Activated naive CD8-positive, alpha-beta T cell (primary cell): ENCODE measurements at regions not wholly inside any gene's neighbourhood (a gene's known extent, or its start where the extent isn't known, plus 50 kb on each side); places are given as distances from the start of the nearest gene placed in this dataset.
"Not testable (repeated sequence)": the region's sequence is repeated elsewhere in the genome, so short reads cannot be mapped to it uniquely, and the experiment has no call there.

Source experiments
- H3K27ac Mint-ChIP-seq: one replicate; pipeline ENCODE4 v1.8.0; 2021; ENCODE audit warnings: mixed read lengths
- H3K27me3 Mint-ChIP-seq: one replicate; pipeline ENCODE4 v1.8.0; 2021; ENCODE audit warnings: mixed read lengths
- H3K36me3 Mint-ChIP-seq: one replicate; pipeline ENCODE4 v1.8.0; 2021; ENCODE audit warnings: mixed read lengths
- H3K4me1 Mint-ChIP-seq: one replicate; pipeline ENCODE4 v1.8.0; 2021; ENCODE audit warnings: low read depth, mixed read lengths
- H3K4me3 Mint-ChIP-seq: one replicate; pipeline ENCODE4 v1.8.0; 2021; ENCODE audit warnings: mild to moderate bottlenecking, mixed read lengths
- H3K9me3 Mint-ChIP-seq: one replicate; pipeline ENCODE4 v1.8.0; 2021; ENCODE audit warnings: low read depth, mixed read lengths

DNA sequence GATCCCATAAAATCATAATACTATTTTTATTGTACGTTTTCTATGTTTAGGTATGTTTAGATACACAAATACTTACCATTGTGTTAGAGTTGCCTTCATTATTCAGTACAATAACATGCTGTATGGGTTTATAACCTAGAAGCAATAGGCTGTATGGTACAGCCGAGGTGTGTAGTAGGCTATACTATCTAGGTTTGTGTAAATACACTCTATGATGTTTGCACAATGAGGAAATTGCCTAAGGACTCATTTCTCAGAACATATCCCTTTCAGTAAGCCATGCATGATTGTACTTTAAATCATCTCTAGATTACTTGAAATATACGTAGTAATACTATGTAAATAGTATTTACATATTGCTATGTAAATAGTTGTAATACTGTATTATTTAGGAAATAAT, 156.7 kb downstream of the CDCA7 start:
- Mint-ChIP-seq H3K4me3 (no peak overlapping the region), H3K4me1 (no peaks in the 10 kb centered on the region), H3K9me3 (peaks cover 7% of the 10 kb centered on the region), H3K27ac (no peak overlapping the region), H3K27me3 (peaks cover 25% of the 10 kb centered on the region), H3K36me3 (no peaks in the 10 kb centered on the region)

DNA sequence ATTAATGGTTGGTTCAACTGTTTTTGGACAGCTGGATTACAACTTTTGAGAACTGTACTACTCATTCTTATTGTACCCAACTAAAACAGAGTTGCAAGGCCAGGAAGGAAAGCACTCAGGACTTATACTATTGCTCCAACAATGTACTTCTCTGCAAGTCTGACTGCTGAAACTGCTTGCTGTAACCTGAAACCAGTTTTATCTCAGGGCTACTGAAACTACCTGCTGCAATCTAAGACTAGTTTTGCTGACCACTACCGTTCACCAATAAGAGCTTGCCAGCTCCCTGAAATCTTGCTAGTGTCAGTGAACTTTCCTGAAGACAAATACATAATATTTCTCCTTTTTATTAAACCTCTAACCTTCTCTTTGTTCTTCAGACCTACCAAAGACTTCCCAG, 157.3 kb downstream of the CDCA7 start:
- Mint-ChIP-seq H3K36me3 (no peaks in the 10 kb centered on the region), H3K27ac (no peak overlapping the region), H3K27me3 (peaks cover 24% of the 10 kb centered on the region), H3K4me3 (no peak overlapping the region), H3K4me1 (no peaks in the 10 kb centered on the region), H3K9me3 (peaks cover 7% of the 10 kb centered on the region)

GRCh38 chr2:173513107-173513727, 158.5 kb downstream of the CDCA7 start:
- Mint-ChIP-seq H3K36me3 (no peaks in the 10 kb centered on the region), H3K4me3 (no peak overlapping the region), H3K4me1 (no peaks in the 10 kb centered on the region), H3K9me3 (peaks cover 10% of the 10 kb centered on the region), H3K27ac (no peak overlapping the region), H3K27me3 (peaks cover 17% of the 10 kb centered on the region)

DNA sequence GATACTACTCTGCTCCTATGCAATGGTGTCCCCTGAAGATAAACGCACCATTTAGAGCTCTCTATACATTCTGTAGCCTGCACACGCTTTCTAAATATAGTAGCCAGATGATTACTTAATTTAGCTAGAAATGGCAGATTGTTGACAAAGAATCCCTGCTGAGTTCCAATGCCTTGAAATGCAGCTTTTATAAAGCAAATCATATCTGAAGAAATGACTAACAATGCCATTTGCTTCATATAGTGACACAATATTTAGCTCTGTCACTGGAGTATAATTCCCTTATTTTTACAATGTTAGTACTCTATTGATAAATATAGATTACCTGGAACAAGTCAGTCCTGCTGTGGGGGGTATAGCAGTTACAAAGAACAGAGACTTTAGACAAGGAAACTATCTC, 166.2 kb downstream of the CDCA7 start:
- H3K27ac Mint-ChIP-seq: no peak overlapping the region
- no peaks in the 10 kb centered on the region for H3K4me1 Mint-ChIP-seq
- H3K9me3 Mint-ChIP-seq: peaks cover 8% of the 10 kb centered on the region
- H3K4me3 Mint-ChIP-seq: no peak overlapping the region
- peaks cover 7% of the 10 kb centered on the region for H3K27me3 Mint-ChIP-seq
- H3K36me3 Mint-ChIP-seq: peaks cover 2% of the 10 kb centered on the region

- Mint-ChIP-seq H3K27ac (no peak overlapping the region), H3K4me1 (no peaks in the 10 kb centered on the region), H3K36me3 (peaks cover 2% of the 10 kb centered on the region), H3K4me3 (no peak overlapping the region), H3K27me3 (peaks cover 9% of the 10 kb centered on the region), H3K9me3 (peaks cover 8% of the 10 kb centered on the region)
Observed at GRCh38 chr2:173521450-173522192, 166.9 kb downstream of the CDCA7 start.

GRCh38 chr2:173523497-173523896, 168.8 kb downstream of the CDCA7 start:
- H3K4me3 Mint-ChIP-seq: no peak overlapping the region
- H3K36me3 Mint-ChIP-seq: peaks cover 2% of the 10 kb centered on the region
- H3K27me3 Mint-ChIP-seq: peaks cover 9% of the 10 kb centered on the region
- peaks cover 4% of the 10 kb centered on the region for H3K9me3 Mint-ChIP-seq
- no peak overlapping the region for H3K27ac Mint-ChIP-seq
- no peaks in the 10 kb centered on the region for H3K4me1 Mint-ChIP-seq

DNA sequence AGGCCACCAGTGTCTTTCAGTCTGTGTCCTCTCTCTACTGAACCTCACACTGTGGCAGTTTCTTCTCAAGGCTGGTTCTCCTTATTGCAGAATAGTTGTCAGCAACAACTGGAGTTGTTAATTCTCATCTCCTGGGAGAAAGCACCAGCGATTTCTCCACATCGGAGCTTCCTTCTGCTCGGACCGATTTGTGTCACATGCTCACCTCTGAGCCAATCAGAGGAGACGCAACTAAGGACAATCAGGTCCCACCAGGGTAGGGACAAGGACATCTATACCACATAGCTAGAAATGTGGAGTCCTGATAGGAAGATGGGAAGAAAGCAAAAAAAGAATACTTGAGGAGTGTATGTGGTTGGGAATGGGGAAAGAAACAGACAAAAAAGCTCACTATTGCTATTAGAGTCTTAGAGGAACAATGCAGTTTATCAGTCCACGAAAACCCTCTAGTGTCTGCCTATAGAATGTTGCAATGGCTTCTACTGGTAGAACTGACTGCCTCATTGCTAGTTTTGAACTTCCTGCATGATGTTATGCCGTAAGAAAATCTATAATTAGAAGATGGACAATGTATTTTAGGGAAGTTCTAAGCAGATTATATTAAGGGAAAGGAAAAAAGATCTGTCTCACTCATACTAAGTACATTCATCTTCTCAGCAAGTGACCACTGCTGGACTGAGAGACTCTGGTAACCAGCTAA, 169.7 kb downstream of the CDCA7 start:
- Mint-ChIP-seq H3K36me3 (no peaks in the 10 kb centered on the region), H3K9me3 (no peaks in the 10 kb centered on the region), H3K27me3 (peaks cover 9% of the 10 kb centered on the region), H3K27ac (no peak overlapping the region), H3K4me3 (no peak overlapping the region), H3K4me1 (no peaks in the 10 kb centered on the region)

- not testable (repeated sequence) for H3K4me3 Mint-ChIP-seq, H3K4me1 Mint-ChIP-seq, H3K36me3 Mint-ChIP-seq, H3K27ac Mint-ChIP-seq, H3K9me3 Mint-ChIP-seq
- H3K27me3 Mint-ChIP-seq: peaks cover 13% of the 10 kb centered on the region
Observed at GRCh38 chr2:173532732-173533531, 178.3 kb downstream of the CDCA7 start.

DNA sequence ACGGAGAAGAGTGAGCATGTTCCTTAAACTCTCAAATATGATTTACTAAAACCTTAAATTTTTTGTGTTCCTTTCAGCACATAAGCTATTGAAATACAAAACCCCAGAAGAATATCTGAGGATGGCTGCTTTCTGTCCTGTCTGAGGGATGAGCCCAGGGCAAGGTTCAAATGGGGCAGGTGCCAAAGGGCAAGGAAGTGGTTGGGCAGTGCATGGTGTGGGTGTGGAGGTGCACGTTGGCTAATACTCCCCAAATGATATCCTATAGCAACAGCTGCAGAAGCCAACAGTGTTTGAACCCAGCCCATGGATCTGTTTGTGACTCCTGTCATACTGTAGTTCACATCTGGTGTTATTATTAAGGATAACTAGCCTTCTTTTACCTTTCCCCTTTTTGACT, 183.0 kb downstream of the CDCA7 start:
- H3K27ac Mint-ChIP-seq: no peak overlapping the region
- H3K4me1 Mint-ChIP-seq: no peaks in the 10 kb centered on the region
- peaks cover 15% of the 10 kb centered on the region for H3K27me3 Mint-ChIP-seq
- H3K9me3 Mint-ChIP-seq: peaks cover 4% of the 10 kb centered on the region
- no peaks in the 10 kb centered on the region for H3K36me3 Mint-ChIP-seq
- H3K4me3 Mint-ChIP-seq: no peak overlapping the region

DNA sequence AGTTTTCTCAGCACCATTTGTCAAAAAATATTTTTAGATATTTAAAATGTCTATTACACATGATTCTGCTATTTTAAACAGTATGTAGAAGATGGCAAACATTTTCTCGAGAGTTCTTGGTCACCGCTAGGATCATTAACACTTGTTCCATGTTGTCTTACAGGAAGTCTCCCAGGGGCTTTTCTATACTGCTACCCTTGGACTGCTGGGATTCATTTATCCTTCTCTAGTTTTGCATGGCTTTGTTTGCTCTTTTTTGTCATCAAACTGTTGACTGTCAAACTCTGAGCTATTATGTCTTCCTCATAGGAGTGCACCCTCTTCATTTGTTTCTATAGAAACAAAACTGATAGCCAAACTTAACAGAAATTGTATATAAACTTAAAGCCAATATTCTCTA, 184.9 kb downstream of the CDCA7 start:
- Mint-ChIP-seq H3K4me1 (no peaks in the 10 kb centered on the region), H3K27me3 (peaks cover 6% of the 10 kb centered on the region), H3K9me3 (peaks cover 4% of the 10 kb centered on the region), H3K27ac (no peak overlapping the region), H3K36me3 (no peaks in the 10 kb centered on the region), H3K4me3 (no peak overlapping the region)

GRCh38 chr2:173544641-173545363, 190.1 kb downstream of the CDCA7 start:
- Mint-ChIP-seq H3K4me3 (no peak overlapping the region), H3K9me3 (no peaks in the 10 kb centered on the region), H3K27me3 (peaks cover 11% of the 10 kb centered on the region), H3K4me1 (no peaks in the 10 kb centered on the region), H3K27ac (no peak overlapping the region), H3K36me3 (no peaks in the 10 kb centered on the region)

DNA sequence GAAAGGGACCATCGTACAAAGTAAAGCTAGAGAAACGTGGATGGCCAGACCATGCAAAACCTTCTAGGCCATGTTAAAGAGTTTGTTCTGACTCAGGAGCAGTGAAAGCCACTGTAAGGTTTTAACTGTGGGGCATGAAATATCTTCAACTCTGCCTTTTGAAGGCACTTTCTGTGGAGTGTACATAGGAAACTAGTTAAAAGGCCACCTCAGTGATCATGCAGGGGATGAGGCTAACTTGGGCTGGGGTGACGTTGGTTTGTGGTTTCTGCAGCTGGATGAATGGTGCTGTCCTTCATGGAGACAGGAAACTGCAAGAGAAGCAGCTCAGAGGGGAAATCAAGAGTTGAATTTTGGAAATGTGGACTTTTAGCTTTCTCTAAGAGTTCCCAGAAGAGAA, 190.7 kb downstream of the CDCA7 start:
- no peak overlapping the region for H3K4me3 Mint-ChIP-seq
- peaks cover 11% of the 10 kb centered on the region for H3K27me3 Mint-ChIP-seq
- peaks cover 2% of the 10 kb centered on the region for H3K36me3 Mint-ChIP-seq
- H3K27ac Mint-ChIP-seq: no peak overlapping the region
- H3K4me1 Mint-ChIP-seq: no peaks in the 10 kb centered on the region
- H3K9me3 Mint-ChIP-seq: peaks cover 4% of the 10 kb centered on the region

GRCh38 chr2:173547499-173547898, 192.8 kb downstream of the CDCA7 start:
- no peaks in the 10 kb centered on the region for H3K4me1 Mint-ChIP-seq
- H3K36me3 Mint-ChIP-seq: peaks cover 2% of the 10 kb centered on the region
- peaks cover 4% of the 10 kb centered on the region for H3K9me3 Mint-ChIP-seq
- H3K27ac Mint-ChIP-seq: no peak overlapping the region
- no peak overlapping the region for H3K4me3 Mint-ChIP-seq
- peaks cover 11% of the 10 kb centered on the region for H3K27me3 Mint-ChIP-seq

- Mint-ChIP-seq H3K4me3 (no peak overlapping the region), H3K36me3 (peaks cover 2% of the 10 kb centered on the region), H3K27ac (no peak overlapping the region), H3K9me3 (peaks cover 4% of the 10 kb centered on the region), H3K27me3 (peaks cover 11% of the 10 kb centered on the region), H3K4me1 (no peaks in the 10 kb centered on the region)
Observed at GRCh38 chr2:173550143-173550542, 195.5 kb downstream of the CDCA7 start.
